Transverse colon (tissue), 4 donors: ENCODE measurements at regions not wholly inside any gene's neighbourhood (a gene's known extent, or its start where the extent isn't known, plus 50 kb on each side); places are given as distances from the start of the nearest gene placed in this dataset.

Experiments used
- DNase-seq: peaks from one replicate; pipeline ENCODE4 v3.0.0-alpha.2; 2019
- H3K27ac ChIP-seq, 4 donors: fragments of 200-600 bp; sonication (generic); 2 replicates each; pipeline ENCODE4 v1.5.1; 2016 to 2018; ENCODE audit warnings: inconsistent platforms in 4 of 4
- H3K27me3 ChIP-seq: fragments of 200-600 bp; sonication (generic); 2 replicates; pipeline ENCODE4 v1.5.1; 2017; ENCODE audit warnings: inconsistent platforms
- H3K36me3 ChIP-seq, 4 donors: fragments of 200-600 bp; sonication (generic); 2 replicates each; pipeline ENCODE4 v1.5.1; 2017 to 2019; ENCODE audit warnings: inconsistent platforms in 4 of 4
- H3K4me1 ChIP-seq, 4 donors: fragments of 200-600 bp; sonication (generic); 2 replicates each; pipeline ENCODE4 v1.5.1; 2017 to 2020; ENCODE audit warnings: inconsistent platforms in 4 of 4
- H3K4me3 ChIP-seq, 4 donors: fragments of 200-600 bp; sonication (generic); 1 replicate in 1 of 4; 2 replicates in 3 of 4; pipeline versions ENCODE4 v1.5.1 to v1.6.1; 2017 to 2019; ENCODE audit warnings: inconsistent platforms in 4 of 4
- H3K9me3 ChIP-seq, 2 donors: fragments of 200-600 bp; sonication (generic); 2 replicates each; pipeline ENCODE4 v1.5.1; 2017 to 2019; ENCODE audit warnings: inconsistent platforms in 2 of 2
- EP300 ChIP-seq: sonication (generic); formaldehyde crosslinking; IDR thresholded peaks from one replicate; pipeline ENCODE4 v1.6.1; 2017; ENCODE audit warnings: antibody characterized with exemption, low read depth
- POLR2A ChIP-seq: fragments of 450-650 bp; IDR thresholded peaks from one replicate; pipeline ENCODE4 v1.6.1; 2016; ENCODE audit warnings: antibody characterized with exemption, mild to moderate bottlenecking, moderate library complexity
- POLR2AphosphoS5 ChIP-seq, 3 donors: sonication (generic); formaldehyde crosslinking; IDR thresholded peaks; one replicate each; pipeline ENCODE4 v1.6.1; 2016; ENCODE audit warnings: antibody characterized with exemption in 3 of 3
- WGBS, 2 donors: methylation state at CpG; one replicate each; pipeline ENCODE4 v1.1.5; 2018; ENCODE audit warnings: low coverage in 1 of 2; 5-methylcytosine and 5-hydroxymethylcytosine counted together
- in situ Hi-C, 4 donors: fragments of 200-750 bp; cut with MboI; loops; one replicate each; pipeline versions ENCODE4 v1.15.0 to v1.15.1; 2017; ENCODE audit warnings: low sequenced_read_pairs in 3 of 4, low pct_ligation_motif_present in 1 of 4, low pct_unique_long_range_greater_than_20kb in 1 of 4
- intact Hi-C: fragments of 100-400 bp; cut with DNase I; formaldehyde crosslinking; loops from one replicate; pipeline ENCODE4 v1.15.1; 2023; ENCODE audit warnings: low total_unique reads
- TF ChIP-seq, protein P1 (sequence below), 5 experiments: fragments of 200-600 bp in 3 of 5; fragments of 450-650 bp in 2 of 5; sonication (generic) in 3 of 5; IDR thresholded peaks; 1 replicate in 2 of 5; 2 replicates in 3 of 5; pipeline ENCODE4 v1.5.1; 2016 to 2017; ENCODE audit warnings: antibody characterized with exemption in 5 of 5, inconsistent platforms in 3 of 5, mild to moderate bottlenecking in 2 of 5, moderate library complexity in 1 of 5

DNA sequence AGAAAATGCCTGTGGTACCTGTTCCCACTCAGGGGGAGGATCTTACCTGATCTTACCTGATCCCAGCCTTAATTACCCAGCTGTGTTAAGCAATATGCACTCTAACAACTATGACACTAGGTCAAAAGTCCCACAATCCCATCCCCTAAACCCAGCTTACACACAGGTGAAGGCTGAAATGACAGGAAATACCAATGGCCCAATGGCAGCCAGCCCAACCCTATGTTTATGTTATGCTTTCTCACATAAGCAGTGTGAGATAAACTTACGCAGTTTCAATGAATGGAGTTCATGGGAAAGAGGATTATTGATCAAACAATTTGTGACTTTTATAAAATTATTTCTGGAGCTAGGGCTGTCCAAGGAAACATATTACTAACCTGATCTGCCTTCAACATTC lies 91.9 kb downstream of the GPAM start:
- intact Hi-C loops: no loop called here
- DNase-seq: no peak
- Histone ChIP-seq H3K4me3 (no peak overlapping the region), H3K4me1 (no peaks in the 10 kb centered on the region), H3K27me3 (no peaks in the 10 kb centered on the region), H3K9me3 (no peaks in the 10 kb centered on the region), H3K36me3 (no peaks in the 10 kb centered on the region), H3K27ac (no peak overlapping the region)
- in situ Hi-C loops: no loop called here
- TF ChIP-seq EP300 (no peak), POLR2A (no peak), POLR2AphosphoS5 (IDR thresholded peaks at IDR 0.05) (no peak)
- TF ChIP-seq, protein P1, sequence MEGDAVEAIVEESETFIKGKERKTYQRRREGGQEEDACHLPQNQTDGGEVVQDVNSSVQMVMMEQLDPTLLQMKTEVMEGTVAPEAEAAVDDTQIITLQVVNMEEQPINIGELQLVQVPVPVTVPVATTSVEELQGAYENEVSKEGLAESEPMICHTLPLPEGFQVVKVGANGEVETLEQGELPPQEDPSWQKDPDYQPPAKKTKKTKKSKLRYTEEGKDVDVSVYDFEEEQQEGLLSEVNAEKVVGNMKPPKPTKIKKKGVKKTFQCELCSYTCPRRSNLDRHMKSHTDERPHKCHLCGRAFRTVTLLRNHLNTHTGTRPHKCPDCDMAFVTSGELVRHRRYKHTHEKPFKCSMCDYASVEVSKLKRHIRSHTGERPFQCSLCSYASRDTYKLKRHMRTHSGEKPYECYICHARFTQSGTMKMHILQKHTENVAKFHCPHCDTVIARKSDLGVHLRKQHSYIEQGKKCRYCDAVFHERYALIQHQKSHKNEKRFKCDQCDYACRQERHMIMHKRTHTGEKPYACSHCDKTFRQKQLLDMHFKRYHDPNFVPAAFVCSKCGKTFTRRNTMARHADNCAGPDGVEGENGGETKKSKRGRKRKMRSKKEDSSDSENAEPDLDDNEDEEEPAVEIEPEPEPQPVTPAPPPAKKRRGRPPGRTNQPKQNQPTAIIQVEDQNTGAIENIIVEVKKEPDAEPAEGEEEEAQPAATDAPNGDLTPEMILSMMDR (IDR thresholded peaks at IDR 0.05): no peak
- 67 to 73% methylated on average over 1 of the region's 1 CpG for WGBS, 2 donors

DNA sequence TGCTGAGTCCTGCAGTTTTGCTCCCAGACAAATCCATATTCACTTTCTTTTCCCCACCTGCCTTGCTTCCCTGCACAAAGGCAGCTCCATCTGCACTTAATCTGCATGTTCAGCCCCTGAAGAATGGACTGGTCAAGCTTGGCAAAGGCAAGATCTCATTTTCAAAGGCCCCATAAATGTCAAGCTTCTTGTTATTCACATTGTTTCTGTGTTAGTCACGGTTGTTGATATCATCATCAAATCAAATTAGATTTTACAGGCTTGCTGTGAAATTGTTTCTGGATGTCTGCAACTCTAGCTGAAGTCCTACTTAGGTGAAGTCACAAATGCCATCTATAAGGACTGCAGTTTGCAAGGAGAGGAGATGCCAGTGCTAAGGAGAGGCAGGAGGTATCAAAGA lies 91.0 kb downstream of the GPAM start:
- TF ChIP-seq, protein P1 (IDR thresholded peaks at IDR 0.05): no peak
- no peak for TF ChIP-seq POLR2A
- no peak for TF ChIP-seq EP300
- no peak for TF ChIP-seq POLR2AphosphoS5 (IDR thresholded peaks at IDR 0.05)
- H3K4me3 ChIP-seq: no peak overlapping the region
- H3K36me3 ChIP-seq: no peaks in the 10 kb centered on the region
- H3K4me1 ChIP-seq: no peaks in the 10 kb centered on the region
- intact Hi-C loops: no loop called here
- 54% methylated on average over 1 of the region's 1 CpG; no CpG with 5 or more reads in 1 of the 2 donors for WGBS, 2 donors
- in situ Hi-C loops: no loop called here
- H3K27ac ChIP-seq: no peak overlapping the region
- no peaks in the 10 kb centered on the region for H3K27me3 ChIP-seq
- DNase-seq: no peak
- H3K9me3 ChIP-seq: no peaks in the 10 kb centered on the region

DNA sequence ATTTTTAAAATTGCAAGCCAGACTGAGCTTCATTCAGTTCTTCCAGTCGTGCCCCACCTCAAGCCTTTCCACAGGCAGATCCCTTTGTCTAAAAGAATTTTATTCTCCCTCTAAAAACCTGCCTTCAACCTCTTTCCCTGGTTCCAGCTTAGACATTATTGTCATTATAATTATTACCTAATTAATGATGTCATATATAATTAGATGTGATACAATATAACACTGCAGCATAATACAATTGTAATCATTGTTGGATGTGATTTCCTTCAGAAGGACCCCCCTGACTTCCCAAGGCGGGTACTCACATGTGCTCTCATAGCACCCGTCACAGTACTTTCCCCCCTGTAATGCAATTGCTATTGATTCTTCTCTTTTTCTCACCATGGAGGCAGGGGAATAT lies 88.6 kb downstream of the GPAM start:
- 78% methylated on average over 3 of the region's 3 CpGs for WGBS, 2 donors
- DNase-seq: no peak
- Histone ChIP-seq H3K27ac (no peak overlapping the region), H3K27me3 (no peaks in the 10 kb centered on the region), H3K9me3 (no peaks in the 10 kb centered on the region), H3K4me1 (no peaks in the 10 kb centered on the region), H3K4me3 (no peak overlapping the region), H3K36me3 (no peaks in the 10 kb centered on the region)
- in situ Hi-C loops: no loop called here
- intact Hi-C loops: no loop called here
- TF ChIP-seq POLR2A: no peak
- TF ChIP-seq EP300: no peak
- TF ChIP-seq POLR2AphosphoS5 (IDR thresholded peaks at IDR 0.05): no peak
- TF ChIP-seq, protein P1 (IDR thresholded peaks at IDR 0.05): no peak

DNA sequence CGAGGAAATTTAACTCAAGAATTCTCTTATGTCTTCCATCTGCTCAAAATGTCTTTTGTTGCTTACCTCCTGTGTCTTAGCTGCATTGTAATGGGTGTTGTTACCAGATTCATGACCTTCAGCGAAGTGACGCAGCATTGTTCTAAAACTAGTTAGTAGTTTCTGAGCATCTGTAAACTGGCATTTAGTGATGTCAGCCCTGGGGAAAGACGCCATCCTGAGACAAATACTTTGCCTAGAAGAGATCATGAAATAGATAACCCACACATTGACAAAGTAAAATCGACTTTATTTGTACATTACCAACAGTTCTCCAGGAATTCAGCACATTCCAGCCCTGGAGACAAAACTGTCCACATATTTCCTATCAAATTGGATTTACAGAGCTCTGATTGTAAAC lies 87.8 kb downstream of the GPAM start:
- WGBS, 2 donors: 79 to 90% methylated on average over 5 of the region's 5 CpGs
- in situ Hi-C loops: no loop called here
- Histone ChIP-seq H3K27ac (no peak overlapping the region), H3K4me3 (no peak overlapping the region), H3K27me3 (no peaks in the 10 kb centered on the region), H3K9me3 (no peaks in the 10 kb centered on the region), H3K36me3 (no peaks in the 10 kb centered on the region), H3K4me1 (no peaks in the 10 kb centered on the region)
- intact Hi-C loops: no loop called here
- TF ChIP-seq, protein P1 (IDR thresholded peaks at IDR 0.05): no peak
- TF ChIP-seq POLR2AphosphoS5 (IDR thresholded peaks at IDR 0.05) (no peak), POLR2A (no peak), EP300 (no peak)
- DNase-seq: no peak
